Fibroblast of lung (primary cell): ENCODE measurements at regions not wholly inside any gene's neighbourhood (a gene's known extent, or its start where the extent isn't known, plus 50 kb on each side); places are given as distances from the start of the nearest gene placed in this dataset.

Experiments
- DNase-seq, 2 donors: peaks; one replicate each; pipeline versions ENCODE4 v3.0.0 to v3.0.0-alpha.2; 2010; ENCODE audit warnings: low read depth in 2 of 2
- H2AFZ ChIP-seq: 2 replicates; pipeline ENCODE4 v1.5.1; 2012; ENCODE audit warnings: low read length, control low read depth, inconsistent platforms
- H3K27ac ChIP-seq: 2 replicates; pipeline ENCODE4 v1.5.1; 2011; ENCODE audit warnings: low read length, control low read depth; ENCODE audit not compliant: insufficient read depth
- H3K27me3 ChIP-seq: 2 replicates; pipeline ENCODE4 v1.5.1; 2011; ENCODE audit warnings: mild to moderate bottlenecking, low read length; ENCODE audit not compliant: control insufficient read depth, insufficient read depth
- H3K36me3 ChIP-seq: 2 replicates; pipeline ENCODE4 v1.5.1; 2011; ENCODE audit warnings: low read length; ENCODE audit not compliant: control insufficient read depth, insufficient read depth
- H3K4me1 ChIP-seq: 2 replicates; pipeline ENCODE4 v1.5.1; 2011; ENCODE audit warnings: low read length; ENCODE audit not compliant: control insufficient read depth, insufficient read depth; ENCODE audit errors: extremely low read depth
- H3K4me2 ChIP-seq: 2 replicates; pipeline ENCODE4 v1.5.1; 2011; ENCODE audit warnings: low read length, control low read depth; ENCODE audit not compliant: insufficient read depth; ENCODE audit errors: extremely low read depth
- H3K4me3 ChIP-seq, 4 experiments: fragments of 200-600 bp in 1 of 4; sonication (generic) in 1 of 4; replicated peaks in 1 of 4; 2 replicates each; pipeline ENCODE4 v1.5.1; 2011 to 2016; ENCODE audit warnings: low read length in 4 of 4, low read depth in 3 of 4, mild to moderate bottlenecking in 3 of 4, control low read depth in 2 of 4, inconsistent platforms in 1 of 4, mixed read lengths in 1 of 4; ENCODE audit not compliant: insufficient read depth in 1 of 4; ENCODE audit errors: control extremely low read depth in 1 of 4
- H3K79me2 ChIP-seq: 2 replicates; pipeline ENCODE4 v1.5.1; 2012; ENCODE audit warnings: mild to moderate bottlenecking, low read length, inconsistent platforms; ENCODE audit not compliant: control insufficient read depth, insufficient read depth
- H3K9ac ChIP-seq: 2 replicates; pipeline ENCODE4 v1.5.1; 2011; ENCODE audit warnings: mild to moderate bottlenecking, low read length, control low read depth; ENCODE audit not compliant: insufficient read depth
- H3K9me3 ChIP-seq: 2 replicates; pipeline ENCODE4 v1.5.1; 2012; ENCODE audit warnings: low read depth, low read length; ENCODE audit not compliant: control insufficient read depth, insufficient read depth
- H4K20me1 ChIP-seq: 2 replicates; pipeline ENCODE4 v1.5.1; 2011; ENCODE audit warnings: low read length; ENCODE audit not compliant: control insufficient read depth, insufficient read depth; ENCODE audit errors: extremely low read depth
- CTCF ChIP-seq, 2 donors: IDR thresholded peaks in 1 of 2; conservative IDR thresholded peaks in 1 of 2; 1 replicate in 1 of 2; 2 replicates in 1 of 2; pipeline ENCODE4 v1.5.1; 2011 to 2012; ENCODE audit warnings: low read length in 2 of 2, control low read depth in 1 of 2, inconsistent platforms in 1 of 2, low read depth in 1 of 2, mild to moderate bottlenecking in 1 of 2
- EZH2 ChIP-seq: IDR thresholded peaks from 2 replicates; pipeline ENCODE4 v1.5.1; 2012; ENCODE audit warnings: low read length, control low read depth, mild to moderate bottlenecking; ENCODE audit errors: missing control alignments

DNA sequence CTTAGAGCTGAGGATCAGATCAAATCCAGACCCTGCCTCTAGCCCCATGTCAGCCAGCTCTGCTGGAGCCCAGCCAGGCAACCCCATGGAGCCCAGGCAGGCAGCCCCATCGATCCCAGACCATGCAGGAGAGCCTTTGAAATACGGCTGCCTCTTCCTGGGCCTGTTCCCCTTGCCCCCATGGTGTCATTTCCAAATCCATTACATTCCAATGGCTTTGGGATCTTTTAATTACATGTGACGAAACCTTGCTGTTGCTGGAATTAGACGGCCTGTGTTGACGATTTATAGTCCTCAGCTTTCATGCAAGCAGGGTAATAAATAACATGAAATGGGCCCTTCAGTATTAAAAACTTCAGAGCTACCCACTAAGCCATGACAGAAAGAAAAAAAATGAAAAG, 75.8 kb upstream of the SLC14A2 start:
- Histone ChIP-seq H3K27me3 (peaks cover 2% of the 10 kb centered on the region), H2AFZ (no peak overlapping the region), H3K4me2 (no peak overlapping the region), H3K9me3 (no peaks in the 10 kb centered on the region), H3K4me1 (no peaks in the 10 kb centered on the region), H3K9ac (no peak overlapping the region), H3K79me2 (no peaks in the 10 kb centered on the region), H3K36me3 (no peaks in the 10 kb centered on the region), H4K20me1 (no peaks in the 10 kb centered on the region), H3K4me3 (no peak overlapping the region), H3K27ac (no peak overlapping the region)
- no peak for DNase-seq
- no peak for TF ChIP-seq CTCF (conservative IDR thresholded peaks at IDR 0.05 in 1 of 2, IDR thresholded peaks at IDR 0.05 in 1 of 2; ENCODE audit: low read depth in 1 of 2, low read length in 2 of 2)
- TF ChIP-seq EZH2 = no peak

DNA sequence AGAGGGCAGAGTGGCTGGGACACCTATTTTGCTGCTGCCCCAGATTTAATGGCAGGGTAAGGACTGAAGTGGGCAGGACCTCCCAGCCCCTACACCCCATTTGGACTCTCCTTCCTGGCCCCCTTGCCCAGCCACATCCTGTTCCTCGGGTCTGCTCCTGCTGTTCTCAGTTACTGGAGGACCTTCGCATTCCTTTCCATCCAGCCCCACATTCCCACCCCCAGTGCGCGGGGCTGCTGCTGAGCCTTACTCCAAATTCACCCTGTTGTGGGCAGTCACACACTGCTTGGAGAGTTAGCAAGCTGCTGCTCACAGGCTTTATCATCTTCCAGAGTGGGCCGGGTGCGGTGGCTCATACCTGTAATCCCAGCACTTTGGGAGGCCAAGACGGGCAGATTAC, 75.2 kb upstream of the SLC14A2 start:
- H3K79me2 ChIP-seq = no peaks in the 10 kb centered on the region

GRCh38 chr18:45541421-45541820, 73.9 kb upstream of the SLC14A2 start:
- DNase-seq = no peak
- Histone ChIP-seq H4K20me1 (no peaks in the 10 kb centered on the region), H3K4me3 (no peak overlapping the region), H3K36me3 (no peaks in the 10 kb centered on the region), H3K9me3 (no peaks in the 10 kb centered on the region), H3K9ac (no peak overlapping the region), H3K27ac (no peak overlapping the region), H3K4me1 (no peaks in the 10 kb centered on the region), H3K4me2 (no peak overlapping the region), H3K27me3 (no peaks in the 10 kb centered on the region), H2AFZ (no peak overlapping the region), H3K79me2 (no peaks in the 10 kb centered on the region)
- no peak for TF ChIP-seq EZH2
- TF ChIP-seq CTCF (conservative IDR thresholded peaks at IDR 0.05 in 1 of 2, IDR thresholded peaks at IDR 0.05 in 1 of 2; ENCODE audit: low read depth in 1 of 2, low read length in 2 of 2) = no peak

More for the DNA sequence above, 75.2 kb upstream of the SLC14A2 start:
- Histone ChIP-seq H3K36me3 (no peaks in the 10 kb centered on the region), H3K4me1 (no peaks in the 10 kb centered on the region), H3K27me3 (peaks cover 2% of the 10 kb centered on the region), H2AFZ (no peak overlapping the region), H3K4me2 (no peak overlapping the region), H3K4me3 (no peak overlapping the region), H4K20me1 (no peaks in the 10 kb centered on the region), H3K27ac (no peak overlapping the region), H3K9me3 (no peaks in the 10 kb centered on the region), H3K9ac (no peak overlapping the region)
- TF ChIP-seq CTCF (conservative IDR thresholded peaks at IDR 0.05 in 1 of 2, IDR thresholded peaks at IDR 0.05 in 1 of 2; ENCODE audit: low read depth in 1 of 2, low read length in 2 of 2) = no peak
- no peak for TF ChIP-seq EZH2
- no peak for DNase-seq
